A673 (cell line): ENCODE measurements at regions not wholly inside any gene's neighbourhood (a gene's known extent, or its start where the extent isn't known, plus 50 kb on each side); places are given as distances from the start of the nearest gene placed in this dataset.

Experiments used
- EZH2 ChIP-seq: fragments of 200-600 bp; sonication (generic); IDR thresholded peaks from 2 replicates; pipeline ENCODE4 v1.6.1; 2017; ENCODE audit warnings: borderline replicate concordance, low read depth, mild to moderate bottlenecking, mixed read lengths, antibody characterized with exemption, low read length; ENCODE audit not compliant: poor library complexity, severe bottlenecking
- TF ChIP-seq, protein P1 (sequence below): fragments of 300-800, 200-600 bp; sonication (generic); conservative IDR thresholded peaks from 2 replicates; pipeline ENCODE4 v1.5.1; 2017; ENCODE audit warnings: low read depth, mild to moderate bottlenecking, antibody characterized with exemption, low read length, moderate library complexity, mixed read lengths

DNA sequence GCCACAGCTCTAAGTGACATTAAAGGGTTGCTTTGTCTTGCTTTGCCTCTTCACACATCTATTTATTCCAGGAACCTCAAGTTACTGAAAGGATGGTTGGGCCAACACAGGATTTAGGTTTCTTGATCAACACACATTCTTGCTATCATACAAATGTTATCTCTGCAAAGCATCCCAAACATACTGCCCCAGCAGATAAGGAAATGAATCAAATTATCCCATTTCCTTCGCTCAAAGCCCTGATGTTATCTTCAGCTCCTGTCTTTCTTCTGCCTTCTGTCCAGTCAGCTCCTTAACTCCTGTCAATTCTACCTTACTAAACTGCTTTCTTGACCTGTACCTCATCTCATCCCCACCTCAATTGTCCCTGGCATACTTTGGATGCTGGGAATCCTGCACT lies 355.9 kb upstream of the TENM4 start:
- TF ChIP-seq, protein P1, sequence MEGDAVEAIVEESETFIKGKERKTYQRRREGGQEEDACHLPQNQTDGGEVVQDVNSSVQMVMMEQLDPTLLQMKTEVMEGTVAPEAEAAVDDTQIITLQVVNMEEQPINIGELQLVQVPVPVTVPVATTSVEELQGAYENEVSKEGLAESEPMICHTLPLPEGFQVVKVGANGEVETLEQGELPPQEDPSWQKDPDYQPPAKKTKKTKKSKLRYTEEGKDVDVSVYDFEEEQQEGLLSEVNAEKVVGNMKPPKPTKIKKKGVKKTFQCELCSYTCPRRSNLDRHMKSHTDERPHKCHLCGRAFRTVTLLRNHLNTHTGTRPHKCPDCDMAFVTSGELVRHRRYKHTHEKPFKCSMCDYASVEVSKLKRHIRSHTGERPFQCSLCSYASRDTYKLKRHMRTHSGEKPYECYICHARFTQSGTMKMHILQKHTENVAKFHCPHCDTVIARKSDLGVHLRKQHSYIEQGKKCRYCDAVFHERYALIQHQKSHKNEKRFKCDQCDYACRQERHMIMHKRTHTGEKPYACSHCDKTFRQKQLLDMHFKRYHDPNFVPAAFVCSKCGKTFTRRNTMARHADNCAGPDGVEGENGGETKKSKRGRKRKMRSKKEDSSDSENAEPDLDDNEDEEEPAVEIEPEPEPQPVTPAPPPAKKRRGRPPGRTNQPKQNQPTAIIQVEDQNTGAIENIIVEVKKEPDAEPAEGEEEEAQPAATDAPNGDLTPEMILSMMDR, result no peak
- no peak for TF ChIP-seq EZH2
